Loucy (cell line): ENCODE measurements at regions not wholly inside any gene's neighbourhood (a gene's known extent, or its start where the extent isn't known, plus 50 kb on each side); places are given as distances from the start of the nearest gene placed in this dataset.

Source experiments
- H2AFZ ChIP-seq: fragments of 200-600 bp; sonication (generic); 2 replicates; pipeline ENCODE4 v1.6.0; 2016; ENCODE audit warnings: antibody characterized with exemption, mild to moderate bottlenecking, low read length, moderate library complexity
- H3F3A ChIP-seq: fragments of 200-600 bp; 2 replicates; pipeline ENCODE4 v1.6.0; 2016; ENCODE audit warnings: antibody characterized with exemption, low read depth, mild to moderate bottlenecking
- H3K27me3 ChIP-seq: fragments of 200-600 bp; sonication (generic); 2 replicates; pipeline ENCODE4 v1.6.1; 2014; ENCODE audit warnings: low read length, mild to moderate bottlenecking; ENCODE audit not compliant: insufficient read depth, poor library complexity, severe bottlenecking
- H3K36me3 ChIP-seq: fragments of 200-600 bp; sonication (generic); 2 replicates; pipeline ENCODE4 v1.6.1; 2016; ENCODE audit warnings: low read length; ENCODE audit not compliant: insufficient read depth
- H3K4me1 ChIP-seq: fragments of 200-600 bp; sonication (generic); 2 replicates; pipeline ENCODE4 v1.5.1; 2014; ENCODE audit warnings: low read length, mild to moderate bottlenecking; ENCODE audit not compliant: insufficient read depth, poor library complexity, severe bottlenecking
- H3K4me2 ChIP-seq: fragments of 200-600 bp; sonication (generic); 2 replicates; pipeline ENCODE4 v1.6.0; 2014; ENCODE audit warnings: antibody characterized with exemption, low read length, low read depth, mild to moderate bottlenecking; ENCODE audit not compliant: poor library complexity, severe bottlenecking
- H3K4me3 ChIP-seq: fragments of 200-600 bp; sonication (generic); 2 replicates; pipeline ENCODE4 v1.5.1; 2014; ENCODE audit warnings: low read length, mild to moderate bottlenecking, mixed read lengths; ENCODE audit not compliant: poor library complexity, severe bottlenecking
- H3K79me2 ChIP-seq: fragments of 200-600 bp; sonication (generic); 2 replicates; pipeline ENCODE4 v1.6.1; 2014; ENCODE audit warnings: low read length; ENCODE audit not compliant: insufficient read depth
- H3K9ac ChIP-seq: fragments of 200-600 bp; sonication (generic); 2 replicates; pipeline ENCODE4 v1.6.0; 2014; ENCODE audit warnings: mild to moderate bottlenecking, low read depth, low read length, moderate library complexity; ENCODE audit not compliant: poor library complexity, severe bottlenecking
- H3K9me2 ChIP-seq: fragments of 200-600 bp; sonication (generic); replicated peaks from 2 replicates; pipeline ENCODE4 v1.6.1; 2016; ENCODE audit warnings: low read depth, low read length, mixed read lengths
- H3K9me3 ChIP-seq: fragments of 200-600 bp; sonication (generic); 2 replicates; pipeline ENCODE4 v1.6.1; 2014; ENCODE audit warnings: mild to moderate bottlenecking, antibody characterized with exemption, low read length, low read depth; ENCODE audit not compliant: insufficient read depth
- H4K20me1 ChIP-seq: fragments of 200-600 bp; sonication (generic); 2 replicates; pipeline ENCODE4 v1.6.0; 2014; ENCODE audit warnings: antibody characterized with exemption, low read length, mild to moderate bottlenecking; ENCODE audit not compliant: insufficient read depth, poor library complexity, severe bottlenecking
- EZH2phosphoT487 ChIP-seq: fragments of 200-600 bp; IDR thresholded peaks from 2 replicates; pipeline ENCODE4 v1.6.1; 2018; ENCODE audit warnings: antibody characterized with exemption, mild to moderate bottlenecking, moderate library complexity, borderline replicate concordance
- TF ChIP-seq, protein P1 (sequence below): fragments of 200-600 bp; sonication (generic); conservative IDR thresholded peaks from 2 replicates; pipeline ENCODE4 v1.5.1; 2014; ENCODE audit warnings: mild to moderate bottlenecking, antibody characterized with exemption, low read length

DNA sequence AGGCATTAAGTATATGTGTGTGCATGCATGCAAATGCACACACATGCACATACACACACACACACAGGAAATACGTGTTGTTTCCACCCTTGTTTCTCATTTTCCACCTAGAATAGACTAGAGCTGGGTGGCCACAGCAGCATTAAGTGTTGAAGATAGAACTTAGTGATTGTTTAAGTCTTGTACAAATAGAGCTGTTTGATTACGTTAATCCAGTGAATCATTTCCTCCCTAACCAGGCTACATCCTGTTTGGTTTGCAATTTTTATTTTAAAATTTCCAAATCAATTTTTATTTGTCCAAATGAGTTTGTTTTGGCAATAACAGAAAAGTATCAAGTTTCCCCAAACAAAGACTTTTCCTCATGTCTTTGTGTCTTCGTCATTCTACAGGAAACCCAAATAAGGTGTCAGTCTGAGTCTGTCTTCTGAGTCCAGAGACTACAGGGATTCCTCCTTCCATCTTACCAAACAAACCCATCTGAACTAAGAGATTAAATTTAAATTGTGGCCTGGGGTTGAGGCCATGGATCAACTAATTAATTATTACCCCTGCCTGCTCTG lies 74.6 kb upstream of the GALNT5 start:
- Histone ChIP-seq H3K9me3 (no peaks in the 10 kb centered on the region), H3K36me3 (no peaks in the 10 kb centered on the region), H3K9ac (no peak overlapping the region), H3K9me2 (no peaks in the 10 kb centered on the region), H3F3A (no peaks in the 10 kb centered on the region), H3K27me3 (no peaks in the 10 kb centered on the region), H4K20me1 (no peaks in the 10 kb centered on the region), H2AFZ (no peak overlapping the region), H3K4me3 (no peak overlapping the region), H3K4me2 (no peak overlapping the region), H3K4me1 (no peaks in the 10 kb centered on the region), H3K79me2 (no peaks in the 10 kb centered on the region)
- no peak for TF ChIP-seq EZH2phosphoT487
- TF ChIP-seq, protein P1, sequence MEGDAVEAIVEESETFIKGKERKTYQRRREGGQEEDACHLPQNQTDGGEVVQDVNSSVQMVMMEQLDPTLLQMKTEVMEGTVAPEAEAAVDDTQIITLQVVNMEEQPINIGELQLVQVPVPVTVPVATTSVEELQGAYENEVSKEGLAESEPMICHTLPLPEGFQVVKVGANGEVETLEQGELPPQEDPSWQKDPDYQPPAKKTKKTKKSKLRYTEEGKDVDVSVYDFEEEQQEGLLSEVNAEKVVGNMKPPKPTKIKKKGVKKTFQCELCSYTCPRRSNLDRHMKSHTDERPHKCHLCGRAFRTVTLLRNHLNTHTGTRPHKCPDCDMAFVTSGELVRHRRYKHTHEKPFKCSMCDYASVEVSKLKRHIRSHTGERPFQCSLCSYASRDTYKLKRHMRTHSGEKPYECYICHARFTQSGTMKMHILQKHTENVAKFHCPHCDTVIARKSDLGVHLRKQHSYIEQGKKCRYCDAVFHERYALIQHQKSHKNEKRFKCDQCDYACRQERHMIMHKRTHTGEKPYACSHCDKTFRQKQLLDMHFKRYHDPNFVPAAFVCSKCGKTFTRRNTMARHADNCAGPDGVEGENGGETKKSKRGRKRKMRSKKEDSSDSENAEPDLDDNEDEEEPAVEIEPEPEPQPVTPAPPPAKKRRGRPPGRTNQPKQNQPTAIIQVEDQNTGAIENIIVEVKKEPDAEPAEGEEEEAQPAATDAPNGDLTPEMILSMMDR, result no peak

GRCh38 chr2:157184161-157184895 lies 73.2 kb upstream of the GALNT5 start:
- H3K9me3 ChIP-seq, result no peaks in the 10 kb centered on the region
- no peaks in the 10 kb centered on the region for H3K36me3 ChIP-seq
- H3K4me3 ChIP-seq, result no peak overlapping the region
- H3F3A ChIP-seq, result no peaks in the 10 kb centered on the region
- TF ChIP-seq EZH2phosphoT487, result no peak
- TF ChIP-seq, protein P1, result no peak
- H3K4me2 ChIP-seq, result no peak overlapping the region
- no peak overlapping the region for H2AFZ ChIP-seq
- no peaks in the 10 kb centered on the region for H3K9me2 ChIP-seq
- H3K9ac ChIP-seq, result no peak overlapping the region
- no peaks in the 10 kb centered on the region for H4K20me1 ChIP-seq
- H3K79me2 ChIP-seq, result no peaks in the 10 kb centered on the region
- no peaks in the 10 kb centered on the region for H3K27me3 ChIP-seq
- H3K4me1 ChIP-seq, result no peaks in the 10 kb centered on the region

DNA sequence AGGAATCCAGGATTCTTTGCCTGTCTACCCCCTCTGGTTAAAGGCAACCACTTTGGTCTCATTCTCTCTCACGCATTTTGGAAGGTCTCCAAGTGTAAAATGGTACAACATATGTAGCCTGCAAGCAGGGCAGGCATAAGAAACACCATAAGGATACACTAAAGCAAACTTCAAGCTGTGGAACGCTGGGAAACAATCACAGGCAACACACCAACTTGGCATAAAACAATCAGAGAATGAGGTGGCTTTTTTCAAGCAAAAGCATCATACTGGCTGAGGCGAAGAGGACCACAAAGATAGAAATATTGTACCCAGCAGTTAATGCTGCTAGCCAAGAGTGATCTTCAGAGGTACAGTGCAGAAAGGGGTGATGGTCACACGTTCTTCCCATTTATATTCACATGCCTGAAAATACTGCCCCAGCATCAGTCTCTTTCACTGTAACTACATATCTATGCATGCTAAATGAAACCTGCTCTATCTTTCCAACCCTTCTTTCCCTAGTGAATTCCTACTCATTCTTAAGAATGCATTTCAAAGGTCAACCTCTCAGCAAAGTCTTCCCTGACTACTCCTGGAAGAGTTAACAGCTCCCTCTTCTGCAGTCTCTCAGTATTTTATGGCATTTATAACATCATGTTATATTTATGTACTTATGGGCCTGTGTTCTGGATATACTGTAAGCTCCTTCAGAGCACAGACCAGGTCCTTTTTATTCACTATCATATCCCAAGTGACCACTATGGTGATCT lies 71.9 kb upstream of the GALNT5 start:
- Histone ChIP-seq H3K27me3 (no peaks in the 10 kb centered on the region), H3K9ac (no peak overlapping the region), H3F3A (no peaks in the 10 kb centered on the region), H3K9me2 (no peaks in the 10 kb centered on the region), H4K20me1 (no peaks in the 10 kb centered on the region), H3K4me2 (no peak overlapping the region), H3K36me3 (no peaks in the 10 kb centered on the region), H3K9me3 (no peaks in the 10 kb centered on the region), H3K4me3 (no peak overlapping the region), H3K79me2 (no peaks in the 10 kb centered on the region), H2AFZ (no peak overlapping the region), H3K4me1 (no peaks in the 10 kb centered on the region)
- TF ChIP-seq, protein P1, result no peak
- TF ChIP-seq EZH2phosphoT487, result no peak
